LNCAP (cell line): ENCODE measurements at regions not wholly inside any gene's neighbourhood (a gene's known extent, or its start where the extent isn't known, plus 50 kb on each side); places are given as distances from the start of the nearest gene placed in this dataset.

Experiments used
- TF ChIP-seq, protein P1 (sequence below): fragments of 450-650 bp; IDR thresholded peaks from 2 replicates; pipeline ENCODE4 v1.5.1; 2017; ENCODE audit warnings: mild to moderate bottlenecking

DNA sequence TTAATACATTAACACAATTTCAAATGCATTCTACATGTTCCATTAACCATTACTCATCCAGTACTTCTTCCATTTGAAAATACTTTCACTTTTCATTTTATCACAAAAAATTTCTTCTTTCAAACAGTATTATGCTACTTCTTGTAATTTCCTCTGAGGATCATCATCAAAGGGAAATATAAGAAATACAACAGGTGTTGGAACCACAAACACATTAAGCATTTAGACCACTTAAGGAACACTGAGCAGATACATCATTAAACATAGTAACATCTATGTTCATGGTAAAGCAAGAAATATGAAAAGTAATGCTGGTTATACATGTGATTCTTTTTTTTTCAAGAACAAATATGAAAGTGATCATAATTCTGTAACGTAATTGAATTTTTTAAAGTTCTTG lies 2207.0 kb downstream of the ARAP2 start:
- TF ChIP-seq, protein P1, sequence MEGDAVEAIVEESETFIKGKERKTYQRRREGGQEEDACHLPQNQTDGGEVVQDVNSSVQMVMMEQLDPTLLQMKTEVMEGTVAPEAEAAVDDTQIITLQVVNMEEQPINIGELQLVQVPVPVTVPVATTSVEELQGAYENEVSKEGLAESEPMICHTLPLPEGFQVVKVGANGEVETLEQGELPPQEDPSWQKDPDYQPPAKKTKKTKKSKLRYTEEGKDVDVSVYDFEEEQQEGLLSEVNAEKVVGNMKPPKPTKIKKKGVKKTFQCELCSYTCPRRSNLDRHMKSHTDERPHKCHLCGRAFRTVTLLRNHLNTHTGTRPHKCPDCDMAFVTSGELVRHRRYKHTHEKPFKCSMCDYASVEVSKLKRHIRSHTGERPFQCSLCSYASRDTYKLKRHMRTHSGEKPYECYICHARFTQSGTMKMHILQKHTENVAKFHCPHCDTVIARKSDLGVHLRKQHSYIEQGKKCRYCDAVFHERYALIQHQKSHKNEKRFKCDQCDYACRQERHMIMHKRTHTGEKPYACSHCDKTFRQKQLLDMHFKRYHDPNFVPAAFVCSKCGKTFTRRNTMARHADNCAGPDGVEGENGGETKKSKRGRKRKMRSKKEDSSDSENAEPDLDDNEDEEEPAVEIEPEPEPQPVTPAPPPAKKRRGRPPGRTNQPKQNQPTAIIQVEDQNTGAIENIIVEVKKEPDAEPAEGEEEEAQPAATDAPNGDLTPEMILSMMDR: no peak

GRCh38 chr4:34039766-34040165 lies 2204.5 kb downstream of the ARAP2 start:
- TF ChIP-seq, protein P1: no peak

DNA sequence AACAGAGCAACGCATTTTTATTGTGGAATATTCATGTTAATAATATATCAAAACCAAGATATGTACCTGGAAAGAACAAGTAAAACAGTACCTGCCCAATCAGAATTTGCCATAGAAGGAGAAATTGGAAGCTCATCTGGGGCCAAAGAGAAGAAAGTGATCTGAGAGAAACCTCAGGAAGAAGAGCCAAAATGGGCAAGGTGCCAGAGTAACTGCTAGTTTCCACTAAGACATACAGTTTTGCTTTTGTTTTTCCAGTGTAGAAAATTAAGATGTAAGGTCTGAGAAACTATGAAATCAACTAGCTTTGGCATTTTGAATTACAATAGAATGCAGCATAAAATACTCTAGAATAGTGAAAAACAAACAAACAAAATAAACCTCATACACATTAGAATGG lies 2201.2 kb downstream of the ARAP2 start:
- TF ChIP-seq, protein P1: no peak

DNA sequence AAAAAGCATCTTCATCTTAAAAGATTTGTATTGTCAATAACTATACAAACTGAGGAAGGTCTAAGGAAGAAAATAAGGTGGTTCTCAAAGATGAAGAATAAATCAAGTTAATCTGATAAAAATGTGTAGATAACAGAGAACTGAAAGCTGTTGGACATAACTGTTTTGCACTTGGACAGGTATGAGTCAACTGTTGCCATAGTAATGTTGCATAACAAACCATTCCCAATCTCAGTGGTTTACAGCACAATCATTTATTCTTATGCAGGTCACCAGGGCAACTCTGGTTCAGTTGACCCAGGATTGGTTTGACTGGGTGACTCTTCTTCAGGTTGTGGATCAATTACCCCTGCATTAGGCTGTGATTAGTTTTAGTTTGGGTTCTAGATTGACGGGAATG lies 2197.7 kb downstream of the ARAP2 start:
- TF ChIP-seq, protein P1: no peak

DNA sequence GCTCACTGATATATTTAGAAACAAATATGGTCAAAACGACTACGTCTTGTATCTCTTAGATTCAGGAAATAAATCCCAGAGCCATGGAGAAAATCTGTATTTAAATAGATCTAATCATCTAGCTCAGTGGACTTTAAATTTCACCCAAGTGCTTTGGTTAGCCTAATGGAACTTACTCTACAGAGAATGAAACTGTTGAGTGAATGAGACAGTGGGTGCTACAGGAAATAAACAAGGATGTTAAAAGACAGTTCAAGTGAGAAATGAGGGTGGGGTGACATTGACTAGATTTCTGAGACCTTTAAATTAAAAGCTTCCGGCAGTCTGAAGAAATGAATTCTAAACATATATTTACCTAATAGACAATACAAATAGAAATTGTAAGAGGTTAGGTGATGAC lies 2197.0 kb downstream of the ARAP2 start:
- TF ChIP-seq, protein P1: no peak

DNA sequence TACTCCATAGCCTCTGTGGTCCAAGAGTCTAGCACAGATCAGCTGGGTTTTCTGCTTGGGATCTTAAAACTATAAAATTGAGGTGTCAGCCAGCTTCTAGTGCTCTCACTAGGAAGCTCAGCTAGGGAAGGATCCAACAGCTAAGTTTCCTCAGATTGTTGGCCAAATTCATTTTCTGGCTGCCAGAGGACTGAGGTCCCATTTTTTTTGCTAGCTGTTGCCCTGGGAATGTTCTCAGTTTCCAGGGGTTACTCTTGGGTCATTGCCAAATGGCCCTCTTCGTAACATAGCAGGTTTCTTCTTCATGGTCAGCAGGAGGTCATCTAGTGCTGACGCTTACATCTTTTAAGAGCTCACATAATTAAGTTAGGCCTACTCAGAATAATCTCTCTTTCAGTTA lies 2178.2 kb downstream of the ARAP2 start:
- TF ChIP-seq, protein P1: no peak

DNA sequence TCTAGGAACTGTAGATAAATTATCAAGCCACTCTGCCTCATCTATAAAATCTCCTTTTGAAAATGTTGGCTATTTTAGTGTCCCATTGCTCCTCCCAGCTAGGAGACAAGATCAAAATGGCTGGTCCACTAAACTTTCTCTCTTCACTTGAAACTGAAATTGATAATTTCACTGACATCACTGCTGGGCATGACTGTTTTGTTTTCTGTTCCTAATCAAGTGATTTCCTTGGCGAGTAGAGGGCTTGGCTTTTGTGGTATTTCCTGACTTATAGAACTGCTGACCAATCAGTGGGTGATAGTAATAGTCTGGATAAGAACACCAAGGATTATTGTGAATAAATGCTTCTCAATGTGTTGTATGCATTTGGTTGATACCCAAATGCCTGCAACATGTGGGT lies 2152.9 kb downstream of the ARAP2 start:
- TF ChIP-seq, protein P1: no peak

DNA sequence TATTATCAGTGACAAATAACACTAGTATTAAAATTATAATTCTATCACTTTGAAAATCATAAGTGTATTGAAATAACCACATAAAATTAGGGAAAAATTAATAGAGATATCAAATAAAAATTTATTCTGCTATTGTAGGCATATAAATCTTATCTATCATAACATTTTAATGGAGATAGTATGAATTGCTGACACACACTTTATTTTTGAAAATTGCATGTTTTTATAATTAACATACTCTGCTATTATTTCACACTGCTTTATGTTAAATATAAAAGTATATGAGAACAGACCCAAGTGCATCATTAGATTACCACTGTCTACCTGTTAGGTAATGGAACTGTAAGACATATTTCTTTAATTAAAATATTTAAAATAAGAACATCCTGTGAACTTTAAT lies 2150.2 kb downstream of the ARAP2 start:
- TF ChIP-seq, protein P1: no peak
